D721Med (cell line): ENCODE measurements at regions not wholly inside any gene's neighbourhood (a gene's known extent, or its start where the extent isn't known, plus 50 kb on each side); places are given as distances from the start of the nearest gene placed in this dataset.

Source experiments
- DNase-seq: peaks from one replicate; pipeline ENCODE4 v3.0.0; 2011; ENCODE audit warnings: low spot score; ENCODE audit not compliant: insufficient read length
- FAIRE-seq: peaks from 2 replicates; lab custom pipeline; 2011; peaks lifted over from hg19 to GRCh38; lab: Jason Lieb, UNC
- TF ChIP-seq, protein P1 (sequence below): IDR thresholded peaks from 2 replicates; pipeline ENCODE4 v1.5.1; 2012; ENCODE audit warnings: mild to moderate bottlenecking, control low read depth; ENCODE audit not compliant: insufficient read depth; ENCODE audit errors: missing control alignments

DNA sequence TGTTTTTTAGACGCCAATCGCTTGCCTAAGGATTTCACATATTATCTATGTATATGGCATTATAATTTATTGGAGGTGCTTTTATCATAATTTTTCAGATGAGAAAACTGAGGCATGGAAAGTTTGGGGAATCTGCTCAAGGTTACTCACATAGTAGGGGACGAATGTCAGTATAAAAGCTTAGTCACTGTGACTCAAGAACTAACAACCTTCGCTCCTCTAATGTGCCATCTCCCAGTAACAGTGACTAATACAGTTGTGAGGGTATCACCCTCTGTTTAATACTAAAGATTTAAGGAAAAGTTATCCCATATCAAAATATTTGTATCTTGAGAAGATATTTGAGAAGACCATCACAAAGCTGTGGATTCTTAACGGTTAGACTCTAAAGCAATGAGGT lies 353.1 kb upstream of the SPOCK3 start:
- TF ChIP-seq, protein P1, sequence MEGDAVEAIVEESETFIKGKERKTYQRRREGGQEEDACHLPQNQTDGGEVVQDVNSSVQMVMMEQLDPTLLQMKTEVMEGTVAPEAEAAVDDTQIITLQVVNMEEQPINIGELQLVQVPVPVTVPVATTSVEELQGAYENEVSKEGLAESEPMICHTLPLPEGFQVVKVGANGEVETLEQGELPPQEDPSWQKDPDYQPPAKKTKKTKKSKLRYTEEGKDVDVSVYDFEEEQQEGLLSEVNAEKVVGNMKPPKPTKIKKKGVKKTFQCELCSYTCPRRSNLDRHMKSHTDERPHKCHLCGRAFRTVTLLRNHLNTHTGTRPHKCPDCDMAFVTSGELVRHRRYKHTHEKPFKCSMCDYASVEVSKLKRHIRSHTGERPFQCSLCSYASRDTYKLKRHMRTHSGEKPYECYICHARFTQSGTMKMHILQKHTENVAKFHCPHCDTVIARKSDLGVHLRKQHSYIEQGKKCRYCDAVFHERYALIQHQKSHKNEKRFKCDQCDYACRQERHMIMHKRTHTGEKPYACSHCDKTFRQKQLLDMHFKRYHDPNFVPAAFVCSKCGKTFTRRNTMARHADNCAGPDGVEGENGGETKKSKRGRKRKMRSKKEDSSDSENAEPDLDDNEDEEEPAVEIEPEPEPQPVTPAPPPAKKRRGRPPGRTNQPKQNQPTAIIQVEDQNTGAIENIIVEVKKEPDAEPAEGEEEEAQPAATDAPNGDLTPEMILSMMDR = no peak
- DNase-seq (no peak), FAIRE-seq (no peak)

DNA sequence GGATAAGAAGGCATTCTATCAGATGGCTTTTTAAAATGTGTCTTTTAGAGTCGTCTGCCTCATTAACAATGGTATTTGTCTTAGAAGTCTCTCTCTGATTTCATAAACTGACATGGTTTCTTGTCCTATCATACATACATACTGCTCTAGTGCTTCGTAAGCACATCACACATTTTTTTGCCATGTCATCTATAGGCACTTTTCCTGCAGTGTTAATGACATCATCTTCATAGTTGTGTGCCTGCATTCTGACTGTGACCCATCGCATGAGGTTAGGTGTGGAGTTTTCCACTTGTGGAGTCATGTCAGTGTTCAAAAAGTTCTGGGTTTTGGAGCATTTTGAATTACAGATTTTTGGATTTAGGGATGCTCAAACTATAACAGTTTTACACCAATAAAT lies 361.6 kb upstream of the SPOCK3 start:
- TF ChIP-seq, protein P1 = no peak
- DNase-seq (no peak), FAIRE-seq (no peak)

DNA sequence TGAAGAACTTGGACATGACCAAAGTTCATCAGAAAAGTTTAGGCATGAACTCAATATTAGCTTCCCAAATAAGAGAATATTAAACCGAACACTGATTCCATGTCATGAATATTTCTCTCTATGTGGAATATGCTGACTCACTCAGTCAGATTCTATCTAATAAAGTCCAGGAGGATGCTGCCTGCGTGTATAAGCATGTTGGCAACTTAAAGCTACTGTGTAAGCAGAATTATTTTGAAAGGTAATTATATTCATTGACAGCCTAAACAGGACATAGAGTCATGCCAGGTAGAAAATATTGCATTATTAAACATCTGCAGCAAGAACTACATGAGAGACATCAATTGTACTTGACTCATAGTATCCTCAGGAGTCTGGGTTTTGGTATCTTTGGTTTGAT lies 367.9 kb upstream of the SPOCK3 start:
- TF ChIP-seq, protein P1 = no peak
- FAIRE-seq (no peak), DNase-seq (no peak)

DNA sequence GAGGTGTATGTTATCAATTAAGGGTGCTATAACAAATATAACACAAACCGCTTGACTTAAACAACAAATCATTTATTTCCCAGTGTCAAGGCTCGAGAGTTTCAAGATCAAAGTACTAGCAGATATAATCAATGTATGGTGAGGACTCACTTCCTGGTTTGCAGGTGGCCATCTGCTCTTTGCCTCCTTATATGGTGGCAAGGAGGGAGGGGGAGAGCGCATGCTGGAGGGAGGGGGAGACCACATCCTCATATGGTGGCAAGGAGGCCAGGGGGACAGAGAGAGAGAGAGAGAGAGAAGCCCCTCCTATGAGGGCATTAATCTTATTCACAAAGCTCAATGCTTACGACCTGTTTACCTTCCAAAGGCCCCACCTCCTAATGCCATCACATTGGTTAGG lies 372.3 kb upstream of the SPOCK3 start:
- TF ChIP-seq, protein P1 = no peak
- no peak for DNase-seq
- FAIRE-seq = no peak

DNA sequence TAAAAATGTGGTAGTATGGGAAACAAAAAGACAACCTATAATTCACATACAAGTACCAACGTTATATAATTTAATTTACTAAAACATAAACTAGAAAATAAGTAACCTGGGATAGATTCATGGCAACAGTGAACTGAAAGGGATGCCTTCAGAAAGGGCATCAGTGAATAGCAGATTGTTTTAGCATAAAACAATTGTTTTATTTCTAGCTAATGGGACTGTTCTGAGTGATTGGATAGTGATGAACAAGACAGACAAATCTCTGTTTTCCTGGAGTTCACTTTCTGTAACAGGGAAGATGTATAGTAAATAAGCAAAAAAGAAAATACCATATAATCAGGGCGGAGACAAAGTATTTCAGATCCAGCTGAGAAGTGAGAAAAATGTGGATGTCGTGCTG lies 379.1 kb upstream of the SPOCK3 start:
- DNase-seq (no peak), FAIRE-seq (no peak)
- TF ChIP-seq, protein P1 = no peak

DNA sequence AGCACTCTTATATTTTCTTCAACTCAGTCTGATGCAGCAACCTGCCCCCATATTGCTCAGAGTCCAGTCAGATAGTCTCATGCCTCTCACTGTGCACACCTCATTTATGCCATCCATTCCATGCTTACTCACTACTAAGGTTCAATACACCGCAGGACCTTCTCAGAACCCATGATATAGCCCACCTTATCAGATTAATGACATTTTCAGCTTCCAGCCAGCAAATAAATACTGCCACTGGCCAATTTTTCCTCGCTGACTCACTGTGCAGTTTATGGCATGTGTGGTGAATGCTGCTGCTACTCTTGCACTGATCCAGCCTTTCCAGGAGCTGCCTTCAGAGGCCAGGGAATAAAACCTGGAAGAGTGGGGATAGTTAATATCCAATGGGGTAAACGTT lies 380.6 kb upstream of the SPOCK3 start:
- no peak for FAIRE-seq
- DNase-seq = no peak
- TF ChIP-seq, protein P1 = no peak

DNA sequence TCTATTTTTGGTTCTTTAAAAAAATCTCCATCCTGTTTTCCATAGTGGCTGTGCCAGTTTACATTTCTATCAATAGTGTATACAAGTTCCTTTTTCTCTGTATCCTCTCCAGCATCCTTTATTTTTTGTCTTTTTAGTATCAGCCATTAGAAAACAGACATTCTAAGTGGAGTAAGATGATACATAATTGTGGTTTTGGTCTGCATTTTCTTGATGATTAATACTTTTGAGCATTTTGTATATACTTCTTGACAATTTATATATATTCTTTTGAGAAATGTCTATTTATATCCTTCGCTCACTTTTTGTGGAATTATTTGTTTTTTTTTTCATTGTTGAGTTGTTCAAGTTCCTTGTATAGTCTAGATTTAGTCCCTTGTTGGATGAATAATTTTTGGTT lies 382.2 kb upstream of the SPOCK3 start:
- TF ChIP-seq, protein P1 = no peak
- DNase-seq (no peak), FAIRE-seq (no peak)
